ENCODE measurements at regions not wholly inside any gene's neighbourhood (a gene's known extent, or its start where the extent isn't known, plus 50 kb on each side); places are given as distances from the start of the nearest gene placed in this dataset.
A peak's percentile ranks its signal among the peaks of the same experiment; 100 is the strongest.
"Not testable (repeated sequence)": the region's sequence is repeated elsewhere in the genome, so short reads cannot be mapped to it uniquely, and the experiment has no call there.

GRCh38 chr5:34189752-34190411 lies 146.9 kb upstream of the C1QTNF3 start:
- not testable (repeated sequence) for DNase-seq

- DNase-seq = not testable (repeated sequence)
Measured at GRCh38 chr5:34190466-34190865, 147.5 kb upstream of the C1QTNF3 start.

GRCh38 chr5:34191279-34191744 lies 148.3 kb upstream of the C1QTNF3 start:
- peak; percentile 1 for DNase-seq

- DNase-seq = not testable (repeated sequence)
Measured at GRCh38 chr5:34192064-34192922, 149.3 kb upstream of the C1QTNF3 start.

GRCh38 chr5:34192923-34193262 lies 149.9 kb upstream of the C1QTNF3 start:
- DNase-seq = not testable (repeated sequence)

- not testable (repeated sequence) for DNase-seq
Measured at GRCh38 chr5:34193297-34193696, 150.3 kb upstream of the C1QTNF3 start.

GRCh38 chr5:34193804-34194203 lies 150.8 kb upstream of the C1QTNF3 start:
- not testable (repeated sequence) for DNase-seq

GRCh38 chr5:34196091-34196490 lies 153.1 kb upstream of the C1QTNF3 start:
- DNase-seq = not testable (repeated sequence)

GRCh38 chr5:34205347-34205746 lies 162.3 kb upstream of the C1QTNF3 start:
- DNase-seq = not testable (repeated sequence)

GRCh38 chr5:34217386-34217785 lies 174.4 kb upstream of the C1QTNF3 start:
- peak; percentile 63 for DNase-seq

- not testable (repeated sequence) for DNase-seq
Measured at GRCh38 chr5:34221329-34222073, 178.5 kb upstream of the C1QTNF3 start.

- DNase-seq = not testable (repeated sequence)
Measured at GRCh38 chr5:34223158-34223557, 180.1 kb upstream of the C1QTNF3 start.

- not testable (repeated sequence) for DNase-seq
Measured at GRCh38 chr5:34230402-34230801, 187.4 kb upstream of the C1QTNF3 start.

- not testable (repeated sequence) for DNase-seq
Measured at GRCh38 chr5:34243802-34244201, 200.8 kb upstream of the C1QTNF3 start.

- peak; percentile 45 for DNase-seq
Measured at GRCh38 chr5:34244281-34245031, 201.4 kb upstream of the C1QTNF3 start.

GRCh38 chr5:34245032-34245394 lies 202.0 kb upstream of the C1QTNF3 start:
- not testable (repeated sequence) for DNase-seq

GRCh38 chr5:34245813-34246212 lies 202.8 kb upstream of the C1QTNF3 start:
- DNase-seq = not testable (repeated sequence)

- not testable (repeated sequence) for DNase-seq
Measured at GRCh38 chr5:34258598-34258997, 215.6 kb upstream of the C1QTNF3 start.

GRCh38 chr5:34261020-34261419 lies 218.0 kb upstream of the C1QTNF3 start:
- not testable (repeated sequence) for DNase-seq

GRCh38 chr5:34266151-34266550 lies 223.1 kb upstream of the C1QTNF3 start:
- not testable (repeated sequence) for DNase-seq

- DNase-seq = not testable (repeated sequence)
Measured at GRCh38 chr5:34296759-34297158, 253.7 kb upstream of the C1QTNF3 start.

GRCh38 chr5:34329201-34329600 lies 286.2 kb upstream of the C1QTNF3 start:
- DNase-seq = not testable (repeated sequence)
